ENCODE measurements at regions not wholly inside any gene's neighbourhood (a gene's known extent, or its start where the extent isn't known, plus 50 kb on each side); places are given as distances from the start of the nearest gene placed in this dataset.

DNA sequence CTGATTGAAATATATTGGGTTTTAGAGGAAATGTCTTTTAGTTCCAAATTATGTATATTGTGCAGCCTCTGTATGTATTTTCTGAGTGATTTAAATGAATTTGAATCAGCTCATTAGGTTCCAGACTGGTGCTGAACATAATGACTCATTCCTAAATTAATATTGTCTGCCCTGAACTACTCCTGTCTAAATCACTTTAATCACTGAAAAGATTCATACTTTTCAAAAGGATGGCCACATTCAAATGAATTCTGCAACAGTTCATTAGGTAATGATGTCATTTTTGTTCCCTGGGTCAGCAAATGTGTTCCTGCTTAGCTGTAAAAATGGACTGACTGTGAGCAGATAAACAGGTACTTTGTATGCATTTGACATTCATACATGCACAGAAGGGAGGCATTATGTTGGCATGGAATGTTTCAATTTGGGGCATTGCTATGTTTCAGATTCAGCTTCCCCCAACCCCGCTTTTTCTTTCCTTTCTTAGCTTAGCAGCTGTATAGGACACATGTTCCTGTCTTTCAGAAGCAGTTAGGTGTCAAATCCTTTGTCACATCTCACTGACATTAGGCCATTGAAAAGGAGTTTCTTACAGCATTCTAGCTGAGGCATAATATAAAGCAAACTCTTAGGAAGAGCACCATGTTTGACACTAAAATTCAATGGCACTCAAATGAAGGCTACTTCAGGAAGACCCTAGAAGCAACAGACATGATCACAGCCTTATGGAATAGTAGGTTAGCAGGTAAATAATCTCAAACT is 318.5 kb upstream of the ARPP21 start:
- Histone ChIP-seq H3K27ac (no peak overlapping the region), H3K36me3 (no peaks in the 10 kb centered on the region), H3K4me1 (no peaks in the 10 kb centered on the region), H3K4me3 (no peak overlapping the region), H3K27me3 (replicated peaks in 1 of 7) (no peaks in the 10 kb centered on the region), H3K9me3 (peaks cover 0 to 39% (median 21%) of the 10 kb centered on the region in 8 donors)
- 63 to 81% (median 67%) methylated on average over 1 of the region's 1 CpG for WGBS, 5 donors
- intact Hi-C loops (cut with DNase I; ENCODE audit: low total_unique reads) = no loop called here
- TF ChIP-seq POLR2AphosphoS5 (IDR thresholded peaks at IDR 0.05) (no peak), POLR2A (IDR thresholded peaks at IDR 0.05) (no peak)
- TF ChIP-seq, protein P1, sequence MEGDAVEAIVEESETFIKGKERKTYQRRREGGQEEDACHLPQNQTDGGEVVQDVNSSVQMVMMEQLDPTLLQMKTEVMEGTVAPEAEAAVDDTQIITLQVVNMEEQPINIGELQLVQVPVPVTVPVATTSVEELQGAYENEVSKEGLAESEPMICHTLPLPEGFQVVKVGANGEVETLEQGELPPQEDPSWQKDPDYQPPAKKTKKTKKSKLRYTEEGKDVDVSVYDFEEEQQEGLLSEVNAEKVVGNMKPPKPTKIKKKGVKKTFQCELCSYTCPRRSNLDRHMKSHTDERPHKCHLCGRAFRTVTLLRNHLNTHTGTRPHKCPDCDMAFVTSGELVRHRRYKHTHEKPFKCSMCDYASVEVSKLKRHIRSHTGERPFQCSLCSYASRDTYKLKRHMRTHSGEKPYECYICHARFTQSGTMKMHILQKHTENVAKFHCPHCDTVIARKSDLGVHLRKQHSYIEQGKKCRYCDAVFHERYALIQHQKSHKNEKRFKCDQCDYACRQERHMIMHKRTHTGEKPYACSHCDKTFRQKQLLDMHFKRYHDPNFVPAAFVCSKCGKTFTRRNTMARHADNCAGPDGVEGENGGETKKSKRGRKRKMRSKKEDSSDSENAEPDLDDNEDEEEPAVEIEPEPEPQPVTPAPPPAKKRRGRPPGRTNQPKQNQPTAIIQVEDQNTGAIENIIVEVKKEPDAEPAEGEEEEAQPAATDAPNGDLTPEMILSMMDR (IDR thresholded peaks at IDR 0.05 in 8 of 11, conservative IDR thresholded peaks at IDR 0.05 in 3 of 11) = no peak
- no peak for DNase-seq

DNA sequence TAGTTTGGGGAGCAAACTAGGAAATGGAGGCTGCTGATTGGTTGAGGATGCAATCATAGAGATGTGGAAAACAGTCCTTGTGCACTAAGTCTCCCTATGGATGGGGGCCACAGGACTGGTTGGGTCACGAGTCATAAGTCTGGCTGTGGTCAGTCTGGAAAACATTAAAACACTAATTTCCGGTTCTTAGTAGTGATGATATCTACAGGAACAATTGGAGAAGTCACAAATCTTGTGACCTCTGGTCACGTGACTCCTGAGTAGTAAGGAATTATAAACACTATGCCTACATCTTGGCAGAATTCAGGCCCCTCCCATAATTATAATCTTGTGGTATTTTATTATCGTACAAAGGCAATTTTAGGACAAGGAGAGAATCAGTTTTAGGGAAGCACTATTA is 317.3 kb upstream of the ARPP21 start:
- no peaks in the 10 kb centered on the region for H3K36me3 ChIP-seq
- TF ChIP-seq POLR2A (IDR thresholded peaks at IDR 0.05) (no peak), POLR2AphosphoS5 (IDR thresholded peaks at IDR 0.05) (no peak)
- TF ChIP-seq, protein P1 (IDR thresholded peaks at IDR 0.05 in 8 of 11, conservative IDR thresholded peaks at IDR 0.05 in 3 of 11) = no peak
- 52 to 65% (median 60%) methylated on average over 4 of the region's 4 CpGs for WGBS, 5 donors
- no peak overlapping the region for H3K4me3 ChIP-seq
- peaks cover 0 to 52% (median 24%) of the 10 kb centered on the region in 8 donors for H3K9me3 ChIP-seq
- intact Hi-C loops (cut with DNase I; ENCODE audit: low total_unique reads) = no loop called here
- H3K4me1 ChIP-seq = no peaks in the 10 kb centered on the region
- no peaks in the 10 kb centered on the region for H3K27me3 ChIP-seq (replicated peaks in 1 of 7)
- H3K27ac ChIP-seq = no peak overlapping the region
- DNase-seq = no peak

DNA sequence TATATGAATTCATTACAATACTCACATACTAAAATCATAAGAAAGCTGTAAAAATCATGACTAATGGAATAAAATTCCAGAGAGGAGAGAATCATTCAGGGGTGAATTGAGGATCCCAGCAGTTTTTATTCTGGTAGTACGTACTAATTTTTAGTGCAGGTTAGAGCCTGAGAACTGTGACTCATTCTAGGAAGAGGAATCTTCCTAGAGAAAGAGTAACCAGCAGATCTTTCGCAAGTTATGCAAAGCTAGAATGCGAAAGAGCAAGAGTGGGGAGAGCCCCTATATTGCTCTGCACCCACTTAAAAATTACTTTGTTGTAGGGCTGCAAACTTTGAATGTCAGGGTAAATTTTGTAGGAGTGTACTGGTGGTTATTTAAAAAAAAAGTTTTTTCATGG is 303.6 kb upstream of the ARPP21 start:
- H3K27ac ChIP-seq = no peak overlapping the region
- H3K27me3 ChIP-seq (replicated peaks in 1 of 7) = no peaks in the 10 kb centered on the region
- no peaks in the 10 kb centered on the region for H3K36me3 ChIP-seq
- no peak for DNase-seq
- 76 to 84% (median 82%) methylated on average over 3 of the region's 3 CpGs for WGBS, 5 donors
- H3K4me3 ChIP-seq = no peak overlapping the region
- peaks cover 0 to 6% (median 0%) of the 10 kb centered on the region in 8 donors for H3K9me3 ChIP-seq
- TF ChIP-seq, protein P1 (IDR thresholded peaks at IDR 0.05 in 8 of 11, conservative IDR thresholded peaks at IDR 0.05 in 3 of 11) = no peak
- no peak for TF ChIP-seq POLR2AphosphoS5 (IDR thresholded peaks at IDR 0.05)
- TF ChIP-seq POLR2A (IDR thresholded peaks at IDR 0.05) = no peak
- H3K4me1 ChIP-seq = no peaks in the 10 kb centered on the region
- intact Hi-C loops (cut with DNase I; ENCODE audit: low total_unique reads) = no loop called here

DNA sequence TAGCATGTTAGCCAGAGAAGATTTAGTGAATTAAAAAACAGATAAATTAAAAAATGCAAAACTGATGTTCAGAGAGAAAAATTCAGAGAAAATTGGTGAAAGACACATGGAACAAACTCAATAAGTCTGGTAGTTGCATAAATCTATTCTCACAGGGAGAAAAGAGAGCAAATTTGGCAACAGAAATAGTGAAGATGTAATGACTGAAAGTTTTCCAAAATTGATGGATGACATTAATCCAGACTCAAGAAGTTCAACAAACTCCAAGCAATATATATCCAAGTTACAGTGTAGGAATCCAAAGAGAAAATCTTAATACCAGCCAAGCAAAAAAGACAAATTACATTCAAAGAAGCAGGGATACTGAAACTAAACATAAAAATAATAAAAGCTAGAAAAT is 302.7 kb upstream of the ARPP21 start:
- Histone ChIP-seq H3K4me3 (no peak overlapping the region), H3K36me3 (no peaks in the 10 kb centered on the region), H3K9me3 (peaks cover 0 to 3% (median 0%) of the 10 kb centered on the region in 8 donors), H3K4me1 (no peaks in the 10 kb centered on the region), H3K27ac (no peak overlapping the region), H3K27me3 (replicated peaks in 1 of 7) (no peaks in the 10 kb centered on the region)
- intact Hi-C loops (cut with DNase I; ENCODE audit: low total_unique reads) = no loop called here
- DNase-seq = no peak
- TF ChIP-seq, protein P1 (IDR thresholded peaks at IDR 0.05 in 8 of 11, conservative IDR thresholded peaks at IDR 0.05 in 3 of 11) = no peak
- TF ChIP-seq POLR2A (IDR thresholded peaks at IDR 0.05) (no peak), POLR2AphosphoS5 (IDR thresholded peaks at IDR 0.05) (no peak)

Measured in spleen (tissue), 11 donors.